ENCODE measurements at regions not wholly inside any gene's neighbourhood (a gene's known extent, or its start where the extent isn't known, plus 50 kb on each side); places are given as distances from the start of the nearest gene placed in this dataset.

DNA sequence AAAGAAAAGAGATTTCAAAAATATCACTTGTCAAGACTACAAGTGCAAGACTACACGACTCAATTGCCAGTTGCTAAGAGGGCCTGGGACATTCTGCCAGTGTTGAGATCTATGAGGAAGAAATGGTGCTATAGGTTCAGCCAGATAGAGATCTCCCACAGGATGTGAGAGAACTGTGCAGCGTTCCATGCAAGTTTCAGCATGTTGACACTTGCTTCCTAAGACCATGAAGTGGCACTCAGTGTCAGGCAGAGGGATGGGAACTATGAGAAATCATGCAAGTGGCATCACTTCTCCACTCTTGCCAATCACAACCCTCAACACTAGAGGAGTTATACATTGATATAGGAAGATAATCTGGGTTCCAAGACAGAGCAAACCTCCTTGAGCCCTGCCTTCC is 210.3 kb downstream of the CHRM2 start:
- H3K36me3 Mint-ChIP-seq, result no peaks in the 10 kb centered on the region
- no peaks in the 10 kb centered on the region for H3K9me3 Mint-ChIP-seq
- H3K27ac Mint-ChIP-seq, result no peak overlapping the region
- TF ChIP-seq, protein P1, sequence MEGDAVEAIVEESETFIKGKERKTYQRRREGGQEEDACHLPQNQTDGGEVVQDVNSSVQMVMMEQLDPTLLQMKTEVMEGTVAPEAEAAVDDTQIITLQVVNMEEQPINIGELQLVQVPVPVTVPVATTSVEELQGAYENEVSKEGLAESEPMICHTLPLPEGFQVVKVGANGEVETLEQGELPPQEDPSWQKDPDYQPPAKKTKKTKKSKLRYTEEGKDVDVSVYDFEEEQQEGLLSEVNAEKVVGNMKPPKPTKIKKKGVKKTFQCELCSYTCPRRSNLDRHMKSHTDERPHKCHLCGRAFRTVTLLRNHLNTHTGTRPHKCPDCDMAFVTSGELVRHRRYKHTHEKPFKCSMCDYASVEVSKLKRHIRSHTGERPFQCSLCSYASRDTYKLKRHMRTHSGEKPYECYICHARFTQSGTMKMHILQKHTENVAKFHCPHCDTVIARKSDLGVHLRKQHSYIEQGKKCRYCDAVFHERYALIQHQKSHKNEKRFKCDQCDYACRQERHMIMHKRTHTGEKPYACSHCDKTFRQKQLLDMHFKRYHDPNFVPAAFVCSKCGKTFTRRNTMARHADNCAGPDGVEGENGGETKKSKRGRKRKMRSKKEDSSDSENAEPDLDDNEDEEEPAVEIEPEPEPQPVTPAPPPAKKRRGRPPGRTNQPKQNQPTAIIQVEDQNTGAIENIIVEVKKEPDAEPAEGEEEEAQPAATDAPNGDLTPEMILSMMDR (conservative IDR thresholded peaks at IDR 0.05), result no peak
- DNase-seq (ENCODE audit: extremely low spot score, unreplicated experiment), result no peak
- no peak overlapping the region for H3K4me3 Mint-ChIP-seq
- H3K4me1 Mint-ChIP-seq (ENCODE audit: unreplicated experiment), result no peaks in the 10 kb centered on the region
- H3K27me3 Mint-ChIP-seq, result no peaks in the 10 kb centered on the region

DNA sequence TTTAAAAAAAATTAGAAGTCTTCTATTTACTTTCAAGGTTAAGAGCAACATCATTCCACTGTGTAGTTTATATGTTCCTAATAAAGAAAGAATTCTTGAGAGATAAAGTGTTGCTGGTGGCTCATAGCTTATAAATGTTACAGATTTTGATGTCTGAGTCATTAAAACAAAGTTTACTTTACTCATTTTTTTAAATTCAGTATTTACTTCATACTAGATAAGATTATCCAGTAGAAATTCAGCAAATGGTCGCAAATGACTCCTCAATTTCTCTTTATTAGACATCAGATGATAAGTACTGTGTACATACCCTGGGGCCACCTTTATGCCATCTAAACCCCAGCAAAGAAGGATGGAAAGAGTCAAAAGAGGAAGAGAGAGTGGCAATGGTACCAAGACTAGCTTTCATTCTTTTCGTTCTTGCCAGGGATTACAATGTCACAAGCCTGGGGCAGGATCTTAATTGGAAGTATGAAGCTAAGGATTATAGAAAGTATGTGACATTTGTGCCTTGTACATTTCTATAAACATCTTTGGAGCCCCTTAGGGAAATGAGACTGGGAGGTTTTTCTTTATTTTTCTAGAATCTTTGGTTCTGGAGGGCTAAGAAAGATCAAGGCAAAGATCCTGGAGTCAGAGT is 206.1 kb downstream of the CHRM2 start:
- Mint-ChIP-seq H3K27me3 (no peaks in the 10 kb centered on the region), H3K9me3 (no peaks in the 10 kb centered on the region), H3K4me1 (ENCODE audit: unreplicated experiment) (peaks cover 6% of the 10 kb centered on the region), H3K4me3 (no peak overlapping the region), H3K27ac (no peak overlapping the region), H3K36me3 (no peaks in the 10 kb centered on the region)
- TF ChIP-seq, protein P1 (conservative IDR thresholded peaks at IDR 0.05), result no peak
- DNase-seq (ENCODE audit: extremely low spot score, unreplicated experiment), result no peak

DNA sequence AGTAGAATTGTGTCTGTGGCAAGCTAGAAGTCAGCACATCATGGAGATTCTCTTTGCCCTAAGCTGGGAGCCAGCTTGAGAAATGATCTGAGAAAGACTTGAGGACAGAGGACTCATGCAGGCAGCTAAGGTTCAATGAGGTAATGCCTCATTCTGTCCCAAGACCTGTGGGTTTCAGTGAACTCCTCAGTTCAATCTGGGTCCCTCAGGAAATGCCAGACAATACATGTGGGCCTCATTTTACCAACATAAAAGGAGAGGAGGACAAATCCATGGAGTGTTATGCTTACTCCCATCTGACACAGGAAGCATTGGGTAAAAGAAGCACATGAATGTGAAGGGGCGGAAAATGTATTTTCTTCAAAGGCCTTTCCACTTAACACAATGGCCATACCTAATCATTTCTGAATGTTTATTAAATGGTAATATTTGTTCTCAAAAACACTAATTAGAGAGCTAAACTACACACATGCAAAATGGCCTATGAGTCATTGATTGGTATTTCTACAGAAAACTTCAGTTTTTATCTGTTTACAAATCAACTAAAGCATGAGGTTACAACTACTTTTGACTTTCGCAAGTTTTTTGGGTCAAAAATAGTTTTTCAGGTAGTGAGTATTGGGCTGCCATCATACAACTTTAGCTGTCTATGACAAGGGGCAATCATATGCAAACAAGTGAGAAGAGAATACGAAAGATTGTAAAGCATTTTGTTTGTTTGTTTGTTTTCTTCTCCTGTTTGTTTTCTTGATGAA is 205.3 kb downstream of the CHRM2 start:
- TF ChIP-seq, protein P1 (conservative IDR thresholded peaks at IDR 0.05), result no peak
- Mint-ChIP-seq H3K27ac (no peak overlapping the region), H3K4me1 (ENCODE audit: unreplicated experiment) (peaks cover 6% of the 10 kb centered on the region)

More for the DNA sequence above, 205.3 kb downstream of the CHRM2 start:
- H3K9me3 Mint-ChIP-seq, result no peaks in the 10 kb centered on the region
- H3K36me3 Mint-ChIP-seq, result no peaks in the 10 kb centered on the region
- no peak overlapping the region for H3K4me3 Mint-ChIP-seq
- H3K27me3 Mint-ChIP-seq, result no peaks in the 10 kb centered on the region
- no peak for DNase-seq (ENCODE audit: extremely low spot score, unreplicated experiment)

All from type B pancreatic cell (in vitro differentiated cells).